SK-N-SH treated with all-trans-retinoic acid at 6 μM for 48 hours (cell line): ENCODE measurements at regions not wholly inside any gene's neighbourhood (a gene's known extent, or its start where the extent isn't known, plus 50 kb on each side); places are given as distances from the start of the nearest gene placed in this dataset.

ENCODE experiments used
- ATAC-seq: fragments of 200-7000 bp; cut with Tn5 transposase; 3 replicates; pipeline ENCODE4 v1.9.1; 2020; ENCODE audit warnings: mild to moderate bottlenecking, moderate library complexity
- ARNTL ChIP-seq: fragments of 450-650 bp; formaldehyde crosslinking; IDR thresholded peaks from 2 replicates; pipeline ENCODE4 v1.5.0; 2020; ENCODE audit warnings: low read depth, mild to moderate bottlenecking, moderate library complexity, borderline replicate concordance
- BACH2 ChIP-seq: fragments of 250-450 bp; sonication (Bioruptor Pico); IDR thresholded peaks from 2 replicates; pipeline ENCODE4 v1.9.0; 2021; ENCODE audit warnings: mild to moderate bottlenecking, borderline replicate concordance
- CSDC2 ChIP-seq: fragments of 250-450 bp; sonication (Bioruptor Pico); IDR thresholded peaks from 2 replicates; pipeline ENCODE4 v1.5.0; 2020; ENCODE audit warnings: mild to moderate bottlenecking, moderate library complexity
- ISL1 ChIP-seq: fragments of 250-450 bp; sonication (Bioruptor Pico); IDR thresholded peaks from 2 replicates; pipeline ENCODE4 v2.1.2; 2022; ENCODE audit warnings: mild to moderate bottlenecking, moderate library complexity
- OSR1 ChIP-seq: fragments of 250-450 bp; sonication (Bioruptor Pico); IDR thresholded peaks from 2 replicates; pipeline ENCODE4 v1.8.0; 2022; ENCODE audit warnings: moderate library complexity, mild to moderate bottlenecking, inconsistent platforms
- PATZ1 ChIP-seq: fragments of 250-450 bp; sonication (Bioruptor Pico); IDR thresholded peaks from 2 replicates; pipeline ENCODE4 v1.8.0; 2020; ENCODE audit warnings: mild to moderate bottlenecking, moderate library complexity, borderline replicate concordance
- PPARA ChIP-seq: fragments of 250-450 bp; sonication (Bioruptor Pico); IDR thresholded peaks from 2 replicates; pipeline ENCODE4 v1.5.0; 2020; ENCODE audit warnings: mild to moderate bottlenecking, borderline replicate concordance
- RARB ChIP-seq: fragments of 250-450 bp; sonication (Bioruptor Pico); IDR thresholded peaks from 2 replicates; pipeline ENCODE4 v1.8.0; 2021; ENCODE audit warnings: mild to moderate bottlenecking, moderate library complexity
- SNAI2 ChIP-seq: fragments of 250-450 bp; sonication (Bioruptor Pico); IDR thresholded peaks from 2 replicates; pipeline ENCODE4 v1.5.0; 2020; ENCODE audit warnings: mild to moderate bottlenecking, moderate library complexity
- TCF4 ChIP-seq: fragments of 250-450 bp; sonication (Bioruptor Pico); IDR thresholded peaks from 2 replicates; pipeline ENCODE4 v1.8.0; 2021; ENCODE audit warnings: mild to moderate bottlenecking, moderate library complexity, borderline replicate concordance
- TOX ChIP-seq: fragments of 250-450 bp; sonication (Bioruptor Pico); IDR thresholded peaks from 2 replicates; pipeline ENCODE4 v1.8.0; 2021; ENCODE audit warnings: mild to moderate bottlenecking, moderate library complexity, borderline replicate concordance
- ZC3H10 ChIP-seq: fragments of 250-450 bp; sonication (Bioruptor Pico); IDR thresholded peaks from 2 replicates; pipeline ENCODE4 v1.5.1; 2021; ENCODE audit warnings: mild to moderate bottlenecking, moderate library complexity
- ZFP3 ChIP-seq: fragments of 250-450 bp; sonication (Bioruptor Pico); IDR thresholded peaks from 2 replicates; pipeline ENCODE4 v1.5.0; 2020; ENCODE audit warnings: mild to moderate bottlenecking, moderate library complexity
- ZFP30 ChIP-seq: fragments of 450-650 bp; formaldehyde crosslinking; IDR thresholded peaks from 2 replicates; pipeline ENCODE4 v1.5.0; 2022; ENCODE audit warnings: mild to moderate bottlenecking, moderate library complexity
- ZNF565 ChIP-seq: fragments of 450-650 bp; formaldehyde crosslinking; conservative IDR thresholded peaks from 2 replicates; pipeline ENCODE4 v1.5.0; 2020; ENCODE audit warnings: low read depth, mild to moderate bottlenecking, moderate library complexity
- ZNF70 ChIP-seq: fragments of 450-650 bp; formaldehyde crosslinking; IDR thresholded peaks from 2 replicates; pipeline ENCODE4 v1.5.0; 2020; ENCODE audit warnings: mild to moderate bottlenecking, moderate library complexity
- ZNF8 ChIP-seq: fragments of 450-650 bp; formaldehyde crosslinking; IDR thresholded peaks from 2 replicates; pipeline ENCODE4 v1.5.0; 2020; ENCODE audit warnings: mild to moderate bottlenecking, moderate library complexity
- TF ChIP-seq, protein P1 (sequence below): fragments of 250-450 bp; sonication (Bioruptor Pico); IDR thresholded peaks from 2 replicates; pipeline ENCODE4 v1.5.1; 2020; ENCODE audit warnings: low read depth, mild to moderate bottlenecking, moderate library complexity
- TF ChIP-seq, protein P2 (sequence below): fragments of 250-450 bp; sonication (Bioruptor Pico); IDR thresholded peaks from 2 replicates; pipeline ENCODE4 v1.5.0; 2020; ENCODE audit warnings: mild to moderate bottlenecking, moderate library complexity
- TF ChIP-seq, protein P3 (sequence below): fragments of 250-450 bp; sonication (Bioruptor Pico); IDR thresholded peaks from 2 replicates; pipeline ENCODE4 v1.5.1; 2021; ENCODE audit warnings: mild to moderate bottlenecking, moderate library complexity

- TF ChIP-seq PPARA (no peak), TOX (CRISPR knock-in tag) (no peak), ZFP3 (CRISPR knock-in tag) (no peak), ISL1 (CRISPR knock-in tag) (no peak), SNAI2 (CRISPR knock-in tag) (no peak), BACH2 (CRISPR knock-in tag) (no peak), ZNF8 (CRISPR knock-in tag) (no peak)
- TF ChIP-seq, protein P1, sequence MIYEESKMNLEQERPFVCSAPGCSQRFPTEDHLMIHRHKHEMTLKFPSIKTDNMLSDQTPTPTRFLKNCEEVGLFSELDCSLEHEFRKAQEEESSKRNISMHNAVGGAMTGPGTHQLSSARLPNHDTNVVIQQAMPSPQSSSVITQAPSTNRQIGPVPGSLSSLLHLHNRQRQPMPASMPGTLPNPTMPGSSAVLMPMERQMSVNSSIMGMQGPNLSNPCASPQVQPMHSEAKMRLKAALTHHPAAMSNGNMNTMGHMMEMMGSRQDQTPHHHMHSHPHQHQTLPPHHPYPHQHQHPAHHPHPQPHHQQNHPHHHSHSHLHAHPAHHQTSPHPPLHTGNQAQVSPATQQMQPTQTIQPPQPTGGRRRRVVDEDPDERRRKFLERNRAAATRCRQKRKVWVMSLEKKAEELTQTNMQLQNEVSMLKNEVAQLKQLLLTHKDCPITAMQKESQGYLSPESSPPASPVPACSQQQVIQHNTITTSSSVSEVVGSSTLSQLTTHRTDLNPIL (CRISPR knock-in tag), result no peak
Observed at GRCh38 chr5:4081466-4081865, 485.8 kb downstream of the IRX1 start (continued).

DNA sequence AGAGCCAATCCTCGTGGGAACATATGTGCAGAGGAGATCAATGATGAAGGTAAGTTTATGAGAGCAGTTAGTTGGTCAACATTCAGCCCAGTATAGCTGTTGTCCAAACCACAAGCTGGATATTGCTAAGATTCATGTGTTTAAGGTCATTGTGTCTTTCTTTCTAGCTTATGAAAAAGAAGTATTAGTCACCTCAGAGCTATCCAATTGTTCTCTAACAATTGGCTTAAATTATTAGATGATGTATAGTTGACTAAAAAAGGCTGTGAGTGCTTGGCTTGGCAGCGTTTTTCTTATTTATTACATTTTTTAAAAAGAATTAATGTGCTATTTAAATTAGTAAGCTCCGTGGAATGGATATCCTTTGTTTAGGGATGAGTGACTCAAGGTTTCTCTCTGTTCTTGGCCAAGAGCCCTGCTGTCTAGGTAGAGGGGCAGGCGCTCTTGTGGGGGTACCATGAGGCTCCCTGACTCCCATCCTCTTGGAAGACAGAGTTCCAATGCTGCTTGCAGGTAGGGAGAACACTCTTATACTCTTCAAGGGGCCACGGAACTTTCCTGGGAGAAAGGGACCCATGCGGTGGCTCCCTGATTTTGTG is 487.4 kb downstream of the IRX1 start:
- no peak for ATAC-seq
- no peak for TF ChIP-seq ZC3H10 (CRISPR knock-in tag)
- TF ChIP-seq CSDC2, result no peak
- no peak for TF ChIP-seq ZNF8 (CRISPR knock-in tag)
- TF ChIP-seq ARNTL, result no peak
- TF ChIP-seq ZFP3 (CRISPR knock-in tag), result no peak
- TF ChIP-seq, protein P1 (CRISPR knock-in tag), result no peak
- no peak for TF ChIP-seq ZNF565 (CRISPR knock-in tag)
- TF ChIP-seq OSR1 (CRISPR knock-in tag), result no peak
- TF ChIP-seq ZFP30 (CRISPR knock-in tag), result no peak
- TF ChIP-seq ISL1 (CRISPR knock-in tag), result no peak
- no peak for TF ChIP-seq SNAI2 (CRISPR knock-in tag)
- TF ChIP-seq RARB, result no peak
- TF ChIP-seq TOX (CRISPR knock-in tag), result no peak
- TF ChIP-seq, protein P2, sequence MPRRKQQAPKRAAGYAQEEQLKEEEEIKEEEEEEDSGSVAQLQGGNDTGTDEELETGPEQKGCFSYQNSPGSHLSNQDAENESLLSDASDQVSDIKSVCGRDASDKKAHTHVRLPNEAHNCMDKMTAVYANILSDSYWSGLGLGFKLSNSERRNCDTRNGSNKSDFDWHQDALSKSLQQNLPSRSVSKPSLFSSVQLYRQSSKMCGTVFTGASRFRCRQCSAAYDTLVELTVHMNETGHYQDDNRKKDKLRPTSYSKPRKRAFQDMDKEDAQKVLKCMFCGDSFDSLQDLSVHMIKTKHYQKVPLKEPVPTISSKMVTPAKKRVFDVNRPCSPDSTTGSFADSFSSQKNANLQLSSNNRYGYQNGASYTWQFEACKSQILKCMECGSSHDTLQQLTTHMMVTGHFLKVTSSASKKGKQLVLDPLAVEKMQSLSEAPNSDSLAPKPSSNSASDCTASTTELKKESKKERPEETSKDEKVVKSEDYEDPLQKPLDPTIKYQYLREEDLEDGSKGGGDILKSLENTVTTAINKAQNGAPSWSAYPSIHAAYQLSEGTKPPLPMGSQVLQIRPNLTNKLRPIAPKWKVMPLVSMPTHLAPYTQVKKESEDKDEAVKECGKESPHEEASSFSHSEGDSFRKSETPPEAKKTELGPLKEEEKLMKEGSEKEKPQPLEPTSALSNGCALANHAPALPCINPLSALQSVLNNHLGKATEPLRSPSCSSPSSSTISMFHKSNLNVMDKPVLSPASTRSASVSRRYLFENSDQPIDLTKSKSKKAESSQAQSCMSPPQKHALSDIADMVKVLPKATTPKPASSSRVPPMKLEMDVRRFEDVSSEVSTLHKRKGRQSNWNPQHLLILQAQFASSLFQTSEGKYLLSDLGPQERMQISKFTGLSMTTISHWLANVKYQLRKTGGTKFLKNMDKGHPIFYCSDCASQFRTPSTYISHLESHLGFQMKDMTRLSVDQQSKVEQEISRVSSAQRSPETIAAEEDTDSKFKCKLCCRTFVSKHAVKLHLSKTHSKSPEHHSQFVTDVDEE (CRISPR knock-in tag), result no peak
- no peak for TF ChIP-seq BACH2 (CRISPR knock-in tag)
- TF ChIP-seq TCF4 (CRISPR knock-in tag), result no peak

GRCh38 chr5:4083591-4084337 is 488.1 kb downstream of the IRX1 start:
- no peak for ATAC-seq
- TF ChIP-seq ZNF8 (CRISPR knock-in tag) (no peak), ZNF565 (CRISPR knock-in tag) (no peak), TOX (CRISPR knock-in tag) (no peak), OSR1 (CRISPR knock-in tag) (no peak), PATZ1 (CRISPR knock-in tag) (no peak), BACH2 (CRISPR knock-in tag) (no peak), RARB (no peak), SNAI2 (CRISPR knock-in tag) (no peak), ZNF70 (CRISPR knock-in tag) (no peak), ARNTL (no peak)
- TF ChIP-seq, protein P3, sequence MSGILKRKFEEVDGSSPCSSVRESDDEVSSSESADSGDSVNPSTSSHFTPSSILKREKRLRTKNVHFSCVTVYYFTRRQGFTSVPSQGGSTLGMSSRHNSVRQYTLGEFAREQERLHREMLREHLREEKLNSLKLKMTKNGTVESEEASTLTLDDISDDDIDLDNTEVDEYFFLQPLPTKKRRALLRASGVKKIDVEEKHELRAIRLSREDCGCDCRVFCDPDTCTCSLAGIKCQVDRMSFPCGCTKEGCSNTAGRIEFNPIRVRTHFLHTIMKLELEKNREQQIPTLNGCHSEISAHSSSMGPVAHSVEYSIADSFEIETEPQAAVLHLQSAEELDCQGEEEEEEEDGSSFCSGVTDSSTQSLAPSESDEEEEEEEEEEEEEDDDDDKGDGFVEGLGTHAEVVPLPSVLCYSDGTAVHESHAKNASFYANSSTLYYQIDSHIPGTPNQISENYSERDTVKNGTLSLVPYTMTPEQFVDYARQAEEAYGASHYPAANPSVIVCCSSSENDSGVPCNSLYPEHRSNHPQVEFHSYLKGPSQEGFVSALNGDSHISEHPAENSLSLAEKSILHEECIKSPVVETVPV (CRISPR knock-in tag), result no peak
- TF ChIP-seq, protein P1 (CRISPR knock-in tag), result no peak
- TF ChIP-seq, protein P2 (CRISPR knock-in tag), result no peak
